H9 (cell line): ENCODE measurements at regions not wholly inside any gene's neighbourhood (a gene's known extent, or its start where the extent isn't known, plus 50 kb on each side); places are given as distances from the start of the nearest gene placed in this dataset.

Experiments
- DNase-seq: peaks from one replicate; pipeline ENCODE4 v3.0.0-alpha.2; 2017
- H2AFZ ChIP-seq: one replicate; pipeline ENCODE4 v1.6.1; 2013; ENCODE audit warnings: mild to moderate bottlenecking, low read length, control low read depth, moderate library complexity
- H2AK5ac ChIP-seq: 2 replicates; pipeline ENCODE4 v1.6.1; 2013; ENCODE audit warnings: low read length, control low read depth, mixed read lengths; ENCODE audit not compliant: insufficient read length
- H2BK120ac ChIP-seq: one replicate; pipeline ENCODE4 v1.6.1; 2013; ENCODE audit warnings: low read depth, mild to moderate bottlenecking, low read length, control low read depth, inconsistent platforms; ENCODE audit not compliant: poor library complexity, severe bottlenecking
- H2BK12ac ChIP-seq: 2 replicates; pipeline ENCODE4 v1.6.1; 2013; ENCODE audit warnings: low read length, control low read depth, mixed read lengths, low read depth; ENCODE audit not compliant: insufficient read length
- H2BK15ac ChIP-seq: 2 replicates; pipeline ENCODE4 v1.6.1; 2013; ENCODE audit warnings: low read depth, low read length, control low read depth
- H2BK20ac ChIP-seq: one replicate; pipeline ENCODE4 v1.6.1; 2013; ENCODE audit warnings: low read depth, mild to moderate bottlenecking, low read length, control low read depth, inconsistent platforms; ENCODE audit not compliant: poor library complexity, severe bottlenecking
- H2BK5ac ChIP-seq: 2 replicates; pipeline ENCODE4 v1.6.1; 2013; ENCODE audit warnings: low read length, control low read depth, mixed read lengths; ENCODE audit not compliant: insufficient read length
- H3K14ac ChIP-seq: 2 replicates; pipeline ENCODE4 v1.6.1; 2013; ENCODE audit warnings: low read length, control low read depth; ENCODE audit not compliant: insufficient read depth
- H3K18ac ChIP-seq: 2 replicates; pipeline ENCODE4 v1.6.1; 2013; ENCODE audit warnings: low read depth, mild to moderate bottlenecking, mixed read lengths, low read length, control low read depth; ENCODE audit not compliant: insufficient read length
- H3K23ac ChIP-seq: 2 replicates; pipeline ENCODE4 v1.6.1; 2013; ENCODE audit warnings: low read length, control low read depth, mixed read lengths, low read depth; ENCODE audit not compliant: insufficient read length
- H3K23me2 ChIP-seq: 2 replicates; pipeline ENCODE4 v1.6.1; 2013; ENCODE audit warnings: low read depth, mild to moderate bottlenecking, mixed read lengths, low read length, control low read depth; ENCODE audit not compliant: insufficient read length, poor library complexity, severe bottlenecking
- H3K27ac ChIP-seq: 2 replicates; pipeline ENCODE4 v1.5.1; 2013; ENCODE audit warnings: low read length, control low read depth, mixed read lengths, low read depth; ENCODE audit not compliant: insufficient read length
- H3K27me3 ChIP-seq: 2 replicates; pipeline ENCODE4 v1.6.1; 2013; ENCODE audit warnings: low read length, control low read depth, inconsistent platforms; ENCODE audit not compliant: insufficient read depth
- H3K4ac ChIP-seq: 2 replicates; pipeline ENCODE4 v1.6.1; 2013; ENCODE audit warnings: low read depth, mild to moderate bottlenecking, control low read depth, inconsistent platforms, low read length, moderate library complexity
- H3K4me1 ChIP-seq: 2 replicates; pipeline ENCODE4 v1.6.1; 2013; ENCODE audit warnings: low read length, control low read depth, inconsistent platforms; ENCODE audit not compliant: insufficient read depth
- H3K4me2 ChIP-seq: 2 replicates; pipeline ENCODE4 v1.6.1; 2013; ENCODE audit warnings: low read length, control low read depth, mixed read lengths; ENCODE audit not compliant: insufficient read length, insufficient read depth
- H3K56ac ChIP-seq: 2 replicates; pipeline ENCODE4 v1.6.1; 2013; ENCODE audit warnings: low read depth, mild to moderate bottlenecking, mixed read lengths, low read length, control low read depth; ENCODE audit not compliant: insufficient read length
- H3K79me1 ChIP-seq: 2 replicates; pipeline ENCODE4 v1.6.1; 2013; ENCODE audit warnings: low read depth, mild to moderate bottlenecking, moderate library complexity, low read length, control low read depth, inconsistent platforms; ENCODE audit not compliant: insufficient read depth, poor library complexity, severe bottlenecking
- H3K79me2 ChIP-seq: 2 replicates; pipeline ENCODE4 v1.6.1; 2013; ENCODE audit warnings: low read length, control low read depth, inconsistent platforms; ENCODE audit not compliant: insufficient read depth
- H3K9ac ChIP-seq: 2 replicates; pipeline ENCODE4 v1.6.1; 2013; ENCODE audit warnings: low read length, control low read depth, mixed read lengths; ENCODE audit not compliant: insufficient read length; ENCODE audit errors: extremely low read depth
- H3K9me3 ChIP-seq: one replicate; pipeline ENCODE4 v1.6.1; 2013; ENCODE audit warnings: low read depth, low read length, inconsistent platforms; ENCODE audit not compliant: control insufficient read depth
- H3T11ph ChIP-seq: one replicate; pipeline ENCODE4 v1.6.1; 2013; ENCODE audit warnings: mild to moderate bottlenecking, low read length, control low read depth, inconsistent platforms
- H4K20me1 ChIP-seq: one replicate; pipeline ENCODE4 v1.6.1; 2013; ENCODE audit not compliant: control insufficient read depth, insufficient read length, insufficient read depth
- H4K5ac ChIP-seq: 2 replicates; pipeline ENCODE4 v1.6.1; 2013; ENCODE audit warnings: low read depth, mild to moderate bottlenecking, mixed read lengths, low read length, control low read depth; ENCODE audit not compliant: insufficient read length
- H4K8ac ChIP-seq: replicated peaks from 2 replicates; pipeline ENCODE4 v1.6.1; 2013; ENCODE audit warnings: low read length, control low read depth, mixed read lengths, low read depth; ENCODE audit not compliant: insufficient read length
- H4K91ac ChIP-seq: 2 replicates; pipeline ENCODE4 v1.6.1; 2013; ENCODE audit warnings: low read depth, mild to moderate bottlenecking, moderate library complexity, mixed read lengths, low read length, control low read depth; ENCODE audit not compliant: insufficient read length
- H3K27ac Mint-ChIP-seq, 3 experiments: 2 replicates in 2 of 3; 3 replicates in 1 of 3; pipeline ENCODE4 v1.8.0; 2020 to 2021; ENCODE audit warnings: mixed read lengths in 3 of 3, mild to moderate bottlenecking in 1 of 3, moderate library complexity in 1 of 3
- H3K27me3 Mint-ChIP-seq: 2 replicates; pipeline ENCODE4 v1.8.0; 2021; ENCODE audit warnings: low read depth, mild to moderate bottlenecking, moderate library complexity, mixed read lengths
- H3K36me3 Mint-ChIP-seq, 3 experiments: 2 replicates in 2 of 3; 3 replicates in 1 of 3; pipeline ENCODE4 v1.8.0; 2020 to 2021; ENCODE audit warnings: low read depth in 3 of 3, mixed read lengths in 3 of 3; ENCODE audit not compliant: insufficient read depth in 1 of 3
- H3K4me1 Mint-ChIP-seq, 2 experiments: 2 replicates each; pipeline ENCODE4 v1.8.0; 2020; ENCODE audit warnings: mixed read lengths in 2 of 2
- H3K4me3 Mint-ChIP-seq, 2 experiments: 2 replicates in 1 of 2; 3 replicates in 1 of 2; pipeline ENCODE4 v1.8.0; 2020 to 2021; ENCODE audit warnings: mild to moderate bottlenecking in 2 of 2, mixed read lengths in 2 of 2, moderate library complexity in 1 of 2
- H3K9me3 Mint-ChIP-seq, 2 experiments: 2 replicates in 1 of 2; 3 replicates in 1 of 2; pipeline ENCODE4 v1.8.0; 2020; ENCODE audit warnings: mild to moderate bottlenecking in 2 of 2, mixed read lengths in 2 of 2, moderate library complexity in 1 of 2
- WGBS: extraction: QIAGEN DNeasy Blood & Tissue Kit; methylation state at CpG from one replicate; pipeline ENCODE4 v1.1.7; 2013; ENCODE audit warnings: missing lambda C conversion rate, low lambda C conversion rate, mixed read lengths; ENCODE audit not compliant: insufficient read length; ENCODE audit errors: extremely low coverage; 5-methylcytosine and 5-hydroxymethylcytosine counted together
- TF ChIP-seq, protein P1 (sequence below): fragments of 200-600 bp; sonication (generic); conservative IDR thresholded peaks from 3 replicates; pipeline ENCODE4 v1.8.0; 2021; ENCODE audit warnings: antibody characterized with exemption, mild to moderate bottlenecking

DNA sequence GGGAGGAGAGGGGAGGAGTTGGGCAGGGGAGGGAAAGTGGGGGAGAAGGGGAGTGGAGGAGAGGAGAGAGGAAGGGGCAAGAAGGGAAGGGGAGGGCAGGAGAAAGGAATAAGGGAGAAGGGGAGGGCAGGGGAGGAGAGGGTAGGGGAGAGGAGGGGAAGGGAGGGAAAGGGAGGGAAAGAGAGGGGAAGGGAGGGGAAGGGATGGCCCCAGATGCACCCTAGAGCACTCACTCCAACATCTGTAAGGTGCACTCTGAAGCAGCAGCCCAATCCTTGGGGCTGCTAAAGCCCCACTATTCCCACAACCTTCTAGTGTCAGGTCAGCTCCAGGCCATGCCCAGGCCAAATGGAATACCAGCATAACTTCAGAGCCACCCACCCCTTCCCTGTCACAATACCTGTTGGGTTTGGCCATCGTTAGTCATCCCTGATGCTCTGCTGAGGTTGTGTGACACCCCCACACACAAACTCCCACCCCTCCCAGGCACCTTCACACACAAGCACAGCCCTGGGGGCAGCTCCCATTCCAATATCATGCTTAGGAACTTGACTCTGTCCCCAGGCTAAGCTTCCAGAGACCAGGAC, 55.7 kb upstream of the PKDCC start:
- H3K23ac ChIP-seq, result no peak overlapping the region
- no peak for DNase-seq
- H3K9ac ChIP-seq, result no peak overlapping the region
- no CpG with 5 or more reads among the region's 1 CpG for WGBS
- H3K4ac ChIP-seq, result no peak overlapping the region
- Mint-ChIP-seq H3K4me3 (no peak overlapping the region), H3K4me1 (peaks cover 27 to 29% of the 10 kb centered on the region in 2 experiments), H3K36me3 (peaks cover 5 to 7% (median 5%) of the 10 kb centered on the region in 3 experiments; a peak in 5 of 7 replicates), H3K27ac (no peak overlapping the region), H3K27me3 (peaks cover 5% of the 10 kb centered on the region), H3K9me3 (peaks cover 6 to 10% of the 10 kb centered on the region in 2 experiments)
- no peak overlapping the region for H3T11ph ChIP-seq
- H2BK120ac ChIP-seq, result no peak overlapping the region
- H3K56ac ChIP-seq, result no peak overlapping the region
- TF ChIP-seq, protein P1, sequence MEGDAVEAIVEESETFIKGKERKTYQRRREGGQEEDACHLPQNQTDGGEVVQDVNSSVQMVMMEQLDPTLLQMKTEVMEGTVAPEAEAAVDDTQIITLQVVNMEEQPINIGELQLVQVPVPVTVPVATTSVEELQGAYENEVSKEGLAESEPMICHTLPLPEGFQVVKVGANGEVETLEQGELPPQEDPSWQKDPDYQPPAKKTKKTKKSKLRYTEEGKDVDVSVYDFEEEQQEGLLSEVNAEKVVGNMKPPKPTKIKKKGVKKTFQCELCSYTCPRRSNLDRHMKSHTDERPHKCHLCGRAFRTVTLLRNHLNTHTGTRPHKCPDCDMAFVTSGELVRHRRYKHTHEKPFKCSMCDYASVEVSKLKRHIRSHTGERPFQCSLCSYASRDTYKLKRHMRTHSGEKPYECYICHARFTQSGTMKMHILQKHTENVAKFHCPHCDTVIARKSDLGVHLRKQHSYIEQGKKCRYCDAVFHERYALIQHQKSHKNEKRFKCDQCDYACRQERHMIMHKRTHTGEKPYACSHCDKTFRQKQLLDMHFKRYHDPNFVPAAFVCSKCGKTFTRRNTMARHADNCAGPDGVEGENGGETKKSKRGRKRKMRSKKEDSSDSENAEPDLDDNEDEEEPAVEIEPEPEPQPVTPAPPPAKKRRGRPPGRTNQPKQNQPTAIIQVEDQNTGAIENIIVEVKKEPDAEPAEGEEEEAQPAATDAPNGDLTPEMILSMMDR, result no peak
- no peaks in the 10 kb centered on the region for H3K9me3 ChIP-seq
- H3K14ac ChIP-seq, result no peak overlapping the region
- no peaks in the 10 kb centered on the region for H3K79me1 ChIP-seq
- no peaks in the 10 kb centered on the region for H4K20me1 ChIP-seq
- no peaks in the 10 kb centered on the region for H3K23me2 ChIP-seq
- H3K27ac ChIP-seq, result no peak overlapping the region
- no peak overlapping the region for H4K8ac ChIP-seq
- no peak overlapping the region for H2BK15ac ChIP-seq
- no peak overlapping the region for H2BK20ac ChIP-seq
- no peak overlapping the region for H4K5ac ChIP-seq
- H3K4me2 ChIP-seq, result no peak overlapping the region
- no peak overlapping the region for H3K18ac ChIP-seq
- H4K91ac ChIP-seq, result no peak overlapping the region
- no peak overlapping the region for H2BK5ac ChIP-seq
- H2BK12ac ChIP-seq, result no peak overlapping the region
- H3K4me1 ChIP-seq, result 0 out of 2 replicates have a peak, but pooled peaks cover 5% of the 10 kb centered on the region
- H3K27me3 ChIP-seq, result no peaks in the 10 kb centered on the region
- no peaks in the 10 kb centered on the region for H3K79me2 ChIP-seq
- H2AK5ac ChIP-seq, result no peak overlapping the region
- no peak overlapping the region for H2AFZ ChIP-seq
